SU-DHL-6 (cell line): ENCODE measurements at regions not wholly inside any gene's neighbourhood (a gene's known extent, or its start where the extent isn't known, plus 50 kb on each side); places are given as distances from the start of the nearest gene placed in this dataset.

Source experiments
- H2AFZ ChIP-seq: fragments of 200-600 bp; sonication (generic); 2 replicates; pipeline ENCODE4 v1.6.1; 2014; ENCODE audit warnings: low read depth, mild to moderate bottlenecking, moderate library complexity, mixed read lengths, antibody characterized with exemption, low read length; ENCODE audit not compliant: severe bottlenecking
- H3F3A ChIP-seq: fragments of 200-600 bp; shearing (Covaris generic); 2 replicates; pipeline ENCODE4 v1.6.0; 2016; ENCODE audit warnings: antibody characterized with exemption, mild to moderate bottlenecking; ENCODE audit not compliant: insufficient read depth
- H3K27ac ChIP-seq: fragments of 200-600 bp; sonication (generic); 2 replicates; pipeline ENCODE4 v1.5.1; 2016; ENCODE audit warnings: low read depth, mild to moderate bottlenecking, low read length, moderate library complexity, mixed read lengths
- H3K27me3 ChIP-seq: fragments of 200-600 bp; sonication (generic), shearing (Covaris generic); 2 replicates; pipeline ENCODE4 v1.6.0; 2014; ENCODE audit warnings: mild to moderate bottlenecking, low read length
- H3K36me3 ChIP-seq: fragments of 200-600 bp; sonication (generic); 2 replicates; pipeline ENCODE4 v1.6.1; 2014; ENCODE audit warnings: mild to moderate bottlenecking, low read length, mixed read lengths
- H3K4me2 ChIP-seq: fragments of 300-600, 200-600 bp; shearing (Covaris generic), sonication (generic); 2 replicates; pipeline ENCODE4 v1.6.0; 2014; ENCODE audit warnings: low read length, low read depth, mild to moderate bottlenecking; ENCODE audit not compliant: poor library complexity, severe bottlenecking
- H3K4me3 ChIP-seq: fragments of 200-600 bp; sonication (generic); 2 replicates; pipeline ENCODE4 v1.5.1; 2014; ENCODE audit warnings: antibody characterized with exemption, low read length, mild to moderate bottlenecking, mixed read lengths; ENCODE audit not compliant: insufficient read depth, poor library complexity, severe bottlenecking
- H3K79me2 ChIP-seq: fragments of 200-600 bp; sonication (generic); 2 replicates; pipeline ENCODE4 v1.6.1; 2014; ENCODE audit warnings: mild to moderate bottlenecking, low read length, moderate library complexity; ENCODE audit not compliant: insufficient read depth
- H3K9ac ChIP-seq: fragments of 200-600 bp; sonication (generic); 2 replicates; pipeline ENCODE4 v1.7.0; 2014; ENCODE audit warnings: mild to moderate bottlenecking, low read length
- H3K9me2 ChIP-seq: fragments of 200-600 bp; sonication (generic); replicated peaks from 2 replicates; pipeline ENCODE4 v1.6.1; 2014; ENCODE audit warnings: low read length; ENCODE audit not compliant: insufficient read depth
- H3K9me3 ChIP-seq: fragments of 200-600 bp; sonication (generic); 2 replicates; pipeline ENCODE4 v1.6.1; 2014; ENCODE audit warnings: low read length, mixed read lengths; ENCODE audit not compliant: insufficient read depth
- H4K20me1 ChIP-seq: fragments of 200-600 bp; sonication (generic); 2 replicates; pipeline ENCODE4 v1.6.1; 2014; ENCODE audit warnings: low read depth, mild to moderate bottlenecking, antibody characterized with exemption, low read length, moderate library complexity, mixed read lengths
- EZH2phosphoT487 ChIP-seq: fragments of 200-600 bp; sonication (generic), shearing (Covaris generic); conservative IDR thresholded peaks from 2 replicates; pipeline ENCODE4 v1.6.1; 2018; ENCODE audit warnings: mild to moderate bottlenecking, antibody characterized with exemption, low read length, moderate library complexity, mixed read lengths
- TF ChIP-seq, protein P1 (sequence below): fragments of 200-600 bp; sonication (generic); IDR thresholded peaks from one replicate; pipeline ENCODE4 v1.5.1; 2017; ENCODE audit warnings: antibody characterized with exemption, mild to moderate bottlenecking, low read length, moderate library complexity; ENCODE audit not compliant: insufficient read depth, poor library complexity, severe bottlenecking

DNA sequence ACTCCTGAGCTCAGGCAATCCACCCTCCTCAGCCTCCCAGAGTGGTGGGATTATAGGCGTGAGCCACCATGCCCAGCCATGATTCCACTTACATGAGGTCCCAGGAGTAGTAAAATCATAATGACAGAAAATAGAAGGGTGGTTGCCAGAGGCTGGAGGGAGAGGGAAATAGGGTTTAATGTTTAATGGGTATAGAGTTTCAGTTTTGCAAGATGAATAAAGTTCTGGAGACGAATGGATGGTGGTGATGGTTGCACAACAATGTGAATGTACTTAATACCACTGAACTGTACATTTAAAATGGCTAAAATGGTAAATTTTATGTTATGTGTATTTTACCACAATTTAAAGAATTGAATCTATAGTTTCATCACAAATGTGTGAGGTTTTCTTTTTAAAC is 146.5 kb upstream of the ABCA1 start:
- Histone ChIP-seq H3K9me2 (no peaks in the 10 kb centered on the region), H3K4me3 (no peak overlapping the region), H3F3A (no peaks in the 10 kb centered on the region), H3K9me3 (no peaks in the 10 kb centered on the region), H3K36me3 (no peaks in the 10 kb centered on the region), H2AFZ (no peak overlapping the region), H3K4me2 (no peak overlapping the region), H4K20me1 (no peaks in the 10 kb centered on the region), H3K9ac (no peak overlapping the region), H3K27ac (no peak overlapping the region), H3K79me2 (no peaks in the 10 kb centered on the region), H3K27me3 (no peaks in the 10 kb centered on the region)
- TF ChIP-seq, protein P1, sequence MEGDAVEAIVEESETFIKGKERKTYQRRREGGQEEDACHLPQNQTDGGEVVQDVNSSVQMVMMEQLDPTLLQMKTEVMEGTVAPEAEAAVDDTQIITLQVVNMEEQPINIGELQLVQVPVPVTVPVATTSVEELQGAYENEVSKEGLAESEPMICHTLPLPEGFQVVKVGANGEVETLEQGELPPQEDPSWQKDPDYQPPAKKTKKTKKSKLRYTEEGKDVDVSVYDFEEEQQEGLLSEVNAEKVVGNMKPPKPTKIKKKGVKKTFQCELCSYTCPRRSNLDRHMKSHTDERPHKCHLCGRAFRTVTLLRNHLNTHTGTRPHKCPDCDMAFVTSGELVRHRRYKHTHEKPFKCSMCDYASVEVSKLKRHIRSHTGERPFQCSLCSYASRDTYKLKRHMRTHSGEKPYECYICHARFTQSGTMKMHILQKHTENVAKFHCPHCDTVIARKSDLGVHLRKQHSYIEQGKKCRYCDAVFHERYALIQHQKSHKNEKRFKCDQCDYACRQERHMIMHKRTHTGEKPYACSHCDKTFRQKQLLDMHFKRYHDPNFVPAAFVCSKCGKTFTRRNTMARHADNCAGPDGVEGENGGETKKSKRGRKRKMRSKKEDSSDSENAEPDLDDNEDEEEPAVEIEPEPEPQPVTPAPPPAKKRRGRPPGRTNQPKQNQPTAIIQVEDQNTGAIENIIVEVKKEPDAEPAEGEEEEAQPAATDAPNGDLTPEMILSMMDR, result no peak
- no peak for TF ChIP-seq EZH2phosphoT487

DNA sequence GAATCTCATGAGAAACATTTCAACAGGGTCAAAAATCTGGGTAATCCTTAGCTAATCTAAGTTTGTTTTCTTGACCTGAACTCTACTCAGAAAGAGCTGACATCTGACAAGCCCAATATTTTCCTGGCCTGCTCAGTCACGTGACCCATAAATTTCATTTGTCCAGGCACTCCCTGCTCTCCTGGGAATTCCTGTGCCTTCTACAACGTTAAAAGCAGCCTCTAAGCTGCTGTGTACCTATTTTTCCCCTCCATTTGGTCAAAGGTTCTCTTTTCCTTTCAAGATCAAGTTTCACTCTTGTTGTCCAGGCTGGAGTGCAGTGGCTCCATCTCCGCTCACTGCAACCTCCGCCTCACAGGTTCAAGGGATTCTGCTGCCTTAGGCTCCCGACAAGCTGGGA is 148.8 kb upstream of the ABCA1 start:
- Histone ChIP-seq H3K27ac (no peak overlapping the region), H3K27me3 (no peaks in the 10 kb centered on the region), H4K20me1 (no peaks in the 10 kb centered on the region), H3K4me3 (no peak overlapping the region), H3F3A (no peaks in the 10 kb centered on the region), H3K9me3 (no peaks in the 10 kb centered on the region), H3K4me2 (no peak overlapping the region), H3K79me2 (no peaks in the 10 kb centered on the region), H3K9ac (no peak overlapping the region), H3K9me2 (no peaks in the 10 kb centered on the region), H3K36me3 (no peaks in the 10 kb centered on the region), H2AFZ (no peak overlapping the region)
- no peak for TF ChIP-seq EZH2phosphoT487
- TF ChIP-seq, protein P1, result no peak

DNA sequence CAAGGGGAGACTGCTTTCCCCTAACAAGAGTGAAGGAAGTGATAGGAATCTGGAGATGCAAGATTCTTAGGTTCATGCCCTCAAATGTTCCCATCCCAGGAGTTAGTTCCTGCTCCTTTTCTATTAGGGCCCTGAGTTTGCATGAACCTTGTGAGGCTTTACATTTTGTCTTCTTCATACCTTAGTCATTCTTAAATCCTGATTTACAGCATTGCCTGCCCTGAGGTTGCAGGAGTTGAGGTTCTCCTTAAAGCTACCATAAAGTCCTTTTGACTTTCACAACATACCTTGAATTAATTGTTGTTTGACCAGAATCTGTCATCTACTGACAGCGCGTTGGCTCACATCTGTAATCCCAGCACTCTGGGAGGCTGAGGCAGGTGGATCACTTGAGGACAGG is 151.5 kb upstream of the ABCA1 start:
- Histone ChIP-seq H3K27me3 (no peaks in the 10 kb centered on the region), H3K9ac (no peak overlapping the region), H3K4me3 (no peak overlapping the region), H3F3A (no peaks in the 10 kb centered on the region), H4K20me1 (no peaks in the 10 kb centered on the region), H3K9me2 (no peaks in the 10 kb centered on the region), H3K9me3 (no peaks in the 10 kb centered on the region), H3K36me3 (no peaks in the 10 kb centered on the region), H3K4me2 (no peak overlapping the region), H3K27ac (no peak overlapping the region), H3K79me2 (no peaks in the 10 kb centered on the region), H2AFZ (no peak overlapping the region)
- no peak for TF ChIP-seq EZH2phosphoT487
- TF ChIP-seq, protein P1, result no peak

DNA sequence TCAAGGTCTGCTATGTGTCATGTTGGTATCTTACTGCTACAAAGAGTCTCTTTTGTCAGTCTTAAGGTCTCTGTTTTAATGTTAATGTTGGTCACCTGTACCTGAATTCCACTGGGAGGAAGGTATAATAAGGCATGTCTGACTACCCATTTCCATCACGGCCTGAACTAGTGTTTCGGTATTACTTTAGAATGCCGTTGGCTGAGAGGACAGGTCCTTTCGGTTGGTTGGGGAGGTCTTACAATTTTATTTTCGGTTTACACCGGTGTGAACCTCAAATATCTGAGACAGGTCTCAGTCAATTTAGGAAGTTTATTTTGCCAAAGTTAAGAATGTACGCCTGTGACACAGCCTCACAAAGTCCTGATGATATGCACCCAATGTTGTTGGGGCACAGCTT is 154.9 kb upstream of the ABCA1 start:
- H3K9ac ChIP-seq, result no peak overlapping the region
- no peak overlapping the region for H2AFZ ChIP-seq
- H3K36me3 ChIP-seq, result no peaks in the 10 kb centered on the region
- no peak overlapping the region for H3K4me2 ChIP-seq
- H3K4me3 ChIP-seq, result no peak overlapping the region
- TF ChIP-seq, protein P1, result no peak
- TF ChIP-seq EZH2phosphoT487, result no peak
- H3K9me3 ChIP-seq, result no peaks in the 10 kb centered on the region
- H3K27ac ChIP-seq, result no peak overlapping the region
- no peaks in the 10 kb centered on the region for H3K79me2 ChIP-seq
- no peaks in the 10 kb centered on the region for H3K9me2 ChIP-seq
- no peaks in the 10 kb centered on the region for H3K27me3 ChIP-seq
- no peaks in the 10 kb centered on the region for H4K20me1 ChIP-seq
- no peaks in the 10 kb centered on the region for H3F3A ChIP-seq
